ENCODE measurements at regions not wholly inside any gene's neighbourhood (a gene's known extent, or its start where the extent isn't known, plus 50 kb on each side); places are given as distances from the start of the nearest gene placed in this dataset.

DNA sequence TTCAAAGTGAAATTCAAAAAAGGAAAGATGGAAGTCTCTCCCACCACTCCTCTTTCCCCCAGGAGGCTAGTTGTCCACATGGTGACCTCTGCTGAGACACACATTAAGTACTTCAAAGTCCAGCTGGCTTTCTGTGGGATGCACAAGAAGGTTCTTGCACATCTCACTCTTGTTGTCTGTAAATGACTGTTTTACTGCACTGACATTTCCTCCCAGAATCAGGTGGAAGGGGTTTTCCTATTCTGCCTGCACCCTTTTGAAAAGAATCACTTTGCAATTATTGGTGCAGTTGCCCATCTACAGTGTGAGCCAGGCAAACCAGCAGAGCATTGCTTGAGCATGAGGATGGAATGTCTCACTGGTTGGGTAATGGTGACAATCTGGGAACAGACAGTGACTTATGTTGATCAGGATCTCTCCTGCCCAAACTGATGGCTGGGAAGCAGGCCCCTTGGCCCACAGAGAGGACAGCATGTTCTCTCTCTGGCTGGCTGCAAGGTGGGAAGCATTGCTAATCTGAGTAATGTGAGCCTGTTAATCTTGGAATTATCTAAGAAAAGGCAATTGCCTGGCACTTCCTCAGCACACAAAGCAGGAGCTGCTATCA lies 347.7 kb upstream of the SATB1 start:
- no peak for TF ChIP-seq POLR2A (IDR thresholded peaks at IDR 0.05; ENCODE audit: low read depth, low read length)
- TF ChIP-seq TAF1 (IDR thresholded peaks at IDR 0.05; ENCODE audit: borderline replicate concordance, low read depth, low read length), result no peak
- TF ChIP-seq POLR2AphosphoS5 (IDR thresholded peaks at IDR 0.05; ENCODE audit: low read depth, low read length), result no peak

All from GM12892 (cell line).